ENCODE measurements at regions not wholly inside any gene's neighbourhood (a gene's known extent, or its start where the extent isn't known, plus 50 kb on each side); places are given as distances from the start of the nearest gene placed in this dataset.

GRCh38 chr1:199551967-199552565 is 475.4 kb upstream of the NR5A2 start:
- H3K4me1 ChIP-seq (ENCODE audit: control insufficient read depth, insufficient read depth, low read length) = 0 out of 2 replicates have a peak, but pooled peaks cover 3% of the 10 kb centered on the region
- no TSS peak for BruUV-seq (replicated peaks)
- in situ Hi-C loops (cut with HindIII; ENCODE audit: low pct_unique_long_range_greater_than_20kb, low sequenced_read_pairs) = no loop called here
- H3K9me3 ChIP-seq (ENCODE audit: control insufficient read depth, insufficient read depth, low read depth, low read length) = no peaks in the 10 kb centered on the region
- POLR2A ChIA-PET = no interaction called here
- TF ChIP-seq POLR2AphosphoS5 (IDR thresholded peaks at IDR 0.05; ENCODE audit: low read depth, low read length) (no peak), CTCF (IDR thresholded peaks at IDR 0.05) (peak; percentile 81; the same call in 1 of the 2 replicates)
- H3K27ac ChIP-seq (ENCODE audit: low read length) = no peak overlapping the region
- no peaks in the 10 kb centered on the region for H3K27me3 ChIP-seq (ENCODE audit: control insufficient read depth, insufficient read depth, low read length)
- intact Hi-C loops (cut with micrococcal nuclease; ENCODE audit: unreplicated experiment) = loop anchor here (5.0 kb wide), 2 partner anchors 780 to 795 kb away; no protein-coding TSS in a partner anchor
- H3K4me3 ChIP-seq (ENCODE audit: low read depth in 2 of 2, low read length in 2 of 2) = no peak overlapping the region
- CTCF ChIA-PET = interaction anchor here (0.6 to 0.7 kb wide), 4 partner anchors 183 to 984 kb away, joined by 3 to 9 read pairs (median 4); no protein-coding TSS in a partner anchor
- no peaks in the 10 kb centered on the region for H3K36me3 ChIP-seq (ENCODE audit: control insufficient read depth, insufficient read depth, low read length)
- DNase-seq (ENCODE audit: low read depth, low spot score) (peak; percentile 56), ATAC-seq (no peak)

DNA sequence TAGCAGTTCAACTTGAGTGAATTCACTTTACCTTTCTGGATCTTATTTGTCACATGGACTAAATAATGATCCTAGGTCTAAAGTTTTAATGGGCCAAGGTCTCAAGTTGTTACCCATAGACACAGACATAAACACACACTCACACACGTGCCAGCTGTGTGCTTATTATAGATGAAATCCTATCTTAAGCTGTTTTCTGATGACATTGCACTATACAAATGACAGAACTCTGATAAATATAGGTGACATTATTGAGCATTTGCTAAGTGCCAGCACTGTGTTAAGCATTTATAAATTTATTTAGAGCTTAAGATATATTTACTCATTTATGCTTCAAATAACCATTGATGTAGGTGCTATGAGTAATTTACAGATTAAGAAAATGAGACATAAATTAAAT is 474.4 kb upstream of the NR5A2 start:
- in situ Hi-C loops (cut with HindIII; ENCODE audit: low pct_unique_long_range_greater_than_20kb, low sequenced_read_pairs) = no loop called here
- CTCF ChIA-PET = no interaction called here
- Histone ChIP-seq H3K4me3 (ENCODE audit: low read depth in 2 of 2, low read length in 2 of 2) (no peak overlapping the region), H3K27me3 (ENCODE audit: control insufficient read depth, insufficient read depth, low read length) (no peaks in the 10 kb centered on the region), H3K4me1 (ENCODE audit: control insufficient read depth, insufficient read depth, low read length) (0 out of 2 replicates have a peak, but pooled peaks cover 3% of the 10 kb centered on the region), H3K27ac (ENCODE audit: low read length) (no peak overlapping the region), H3K36me3 (ENCODE audit: control insufficient read depth, insufficient read depth, low read length) (no peaks in the 10 kb centered on the region), H3K9me3 (ENCODE audit: control insufficient read depth, insufficient read depth, low read depth, low read length) (no peaks in the 10 kb centered on the region)
- intact Hi-C loops (cut with micrococcal nuclease; ENCODE audit: unreplicated experiment) = loop anchor here (5.0 kb wide), 2 partner anchors 781 to 796 kb away; no protein-coding TSS in a partner anchor
- POLR2A ChIA-PET = no interaction called here
- ATAC-seq = no peak
- TF ChIP-seq SIN3A (IDR thresholded peaks at IDR 0.05; ENCODE audit: borderline replicate concordance, insufficient read depth, low read depth, low read length) (no peak), POLR2AphosphoS5 (IDR thresholded peaks at IDR 0.05; ENCODE audit: low read depth, low read length) (no peak), TCF7L2 (IDR thresholded peaks at IDR 0.05; ENCODE audit: low read depth, low read length) (no peak), CTCF (IDR thresholded peaks at IDR 0.05) (no peak)
- TF ChIP-seq, protein P1, sequence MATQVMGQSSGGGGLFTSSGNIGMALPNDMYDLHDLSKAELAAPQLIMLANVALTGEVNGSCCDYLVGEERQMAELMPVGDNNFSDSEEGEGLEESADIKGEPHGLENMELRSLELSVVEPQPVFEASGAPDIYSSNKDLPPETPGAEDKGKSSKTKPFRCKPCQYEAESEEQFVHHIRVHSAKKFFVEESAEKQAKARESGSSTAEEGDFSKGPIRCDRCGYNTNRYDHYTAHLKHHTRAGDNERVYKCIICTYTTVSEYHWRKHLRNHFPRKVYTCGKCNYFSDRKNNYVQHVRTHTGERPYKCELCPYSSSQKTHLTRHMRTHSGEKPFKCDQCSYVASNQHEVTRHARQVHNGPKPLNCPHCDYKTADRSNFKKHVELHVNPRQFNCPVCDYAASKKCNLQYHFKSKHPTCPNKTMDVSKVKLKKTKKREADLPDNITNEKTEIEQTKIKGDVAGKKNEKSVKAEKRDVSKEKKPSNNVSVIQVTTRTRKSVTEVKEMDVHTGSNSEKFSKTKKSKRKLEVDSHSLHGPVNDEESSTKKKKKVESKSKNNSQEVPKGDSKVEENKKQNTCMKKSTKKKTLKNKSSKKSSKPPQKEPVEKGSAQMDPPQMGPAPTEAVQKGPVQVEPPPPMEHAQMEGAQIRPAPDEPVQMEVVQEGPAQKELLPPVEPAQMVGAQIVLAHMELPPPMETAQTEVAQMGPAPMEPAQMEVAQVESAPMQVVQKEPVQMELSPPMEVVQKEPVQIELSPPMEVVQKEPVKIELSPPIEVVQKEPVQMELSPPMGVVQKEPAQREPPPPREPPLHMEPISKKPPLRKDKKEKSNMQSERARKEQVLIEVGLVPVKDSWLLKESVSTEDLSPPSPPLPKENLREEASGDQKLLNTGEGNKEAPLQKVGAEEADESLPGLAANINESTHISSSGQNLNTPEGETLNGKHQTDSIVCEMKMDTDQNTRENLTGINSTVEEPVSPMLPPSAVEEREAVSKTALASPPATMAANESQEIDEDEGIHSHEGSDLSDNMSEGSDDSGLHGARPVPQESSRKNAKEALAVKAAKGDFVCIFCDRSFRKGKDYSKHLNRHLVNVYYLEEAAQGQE (IDR thresholded peaks at IDR 0.05; ENCODE audit: insufficient read depth in 1 of 2, low read depth in 2 of 2, low read length in 1 of 2) = no peak
- no TSS peak for BruUV-seq (replicated peaks)
- no peak for DNase-seq (ENCODE audit: low read depth, low spot score)
